ENCODE measurements at regions not wholly inside any gene's neighbourhood (a gene's known extent, or its start where the extent isn't known, plus 50 kb on each side); places are given as distances from the start of the nearest gene placed in this dataset.
"Not testable (repeated sequence)": the region's sequence is repeated elsewhere in the genome, so short reads cannot be mapped to it uniquely, and the experiment has no call there.

DNA sequence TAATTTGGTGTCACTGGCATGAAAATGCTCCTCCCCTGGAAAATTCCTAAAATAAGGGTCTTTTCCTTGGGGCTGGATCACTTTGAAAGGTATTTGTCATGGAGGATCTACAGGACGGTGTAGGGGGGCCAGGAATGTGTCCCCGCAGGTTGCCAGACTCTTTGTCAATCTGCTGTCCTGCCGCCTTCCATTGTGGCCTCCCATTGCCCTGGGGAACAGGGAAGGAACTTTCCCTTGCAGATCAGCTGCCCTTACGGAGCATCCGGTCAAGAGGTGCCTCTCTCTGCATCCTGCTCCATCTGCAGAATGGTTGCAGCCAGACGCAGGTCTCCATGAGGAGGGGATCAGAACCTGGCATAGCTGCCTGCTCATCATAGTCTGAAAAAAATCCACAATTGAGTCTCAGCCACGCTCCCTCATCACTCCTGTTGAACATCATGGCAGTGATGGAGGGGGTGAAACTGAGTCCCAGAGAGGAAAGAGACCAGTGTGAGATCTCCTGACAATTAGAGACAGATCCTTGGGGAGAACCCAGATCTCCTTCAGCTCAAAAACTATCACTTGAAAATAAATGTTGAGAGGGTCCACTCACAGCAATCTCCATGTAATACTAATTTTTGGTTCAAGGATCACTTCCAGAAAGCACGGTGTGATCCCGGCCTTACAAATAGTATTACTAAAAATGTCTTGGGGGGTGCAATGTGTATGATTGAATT lies 244.8 kb downstream of the MYCN start:
- DNase-seq (ENCODE audit: low read depth in 3 of 3, low spot score in 2 of 3), result no peak

- DNase-seq (ENCODE audit: low read depth in 3 of 3, low spot score in 2 of 3), result no peak
These were observed 244.1 kb downstream of the MYCN start for GRCh38 chr2:16184341-16184890.

GRCh38 chr2:16183345-16183744 lies 243.0 kb downstream of the MYCN start:
- DNase-seq (ENCODE audit: low read depth in 3 of 3, low spot score in 2 of 3), result no peak

DNA sequence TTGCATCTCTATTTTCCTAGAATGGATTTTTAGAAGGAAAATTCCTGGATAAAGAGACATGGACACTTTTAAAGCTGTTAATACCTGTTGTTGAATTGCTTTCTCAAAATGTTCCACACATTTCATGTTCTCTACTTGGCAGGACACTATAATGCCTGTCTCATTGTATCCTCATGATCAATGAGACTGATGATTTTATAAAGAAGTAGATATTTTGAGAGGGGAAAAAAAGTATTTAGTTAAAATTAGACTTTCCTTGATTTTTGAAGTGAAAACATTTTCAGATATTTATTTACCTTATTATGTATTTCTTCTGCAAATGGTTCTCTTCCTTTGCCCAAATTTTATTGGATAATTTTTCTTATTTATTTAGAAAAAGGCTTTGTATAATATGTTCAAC lies 242.5 kb downstream of the MYCN start:
- no peak for DNase-seq (ENCODE audit: low read depth in 3 of 3, low spot score in 2 of 3)

DNA sequence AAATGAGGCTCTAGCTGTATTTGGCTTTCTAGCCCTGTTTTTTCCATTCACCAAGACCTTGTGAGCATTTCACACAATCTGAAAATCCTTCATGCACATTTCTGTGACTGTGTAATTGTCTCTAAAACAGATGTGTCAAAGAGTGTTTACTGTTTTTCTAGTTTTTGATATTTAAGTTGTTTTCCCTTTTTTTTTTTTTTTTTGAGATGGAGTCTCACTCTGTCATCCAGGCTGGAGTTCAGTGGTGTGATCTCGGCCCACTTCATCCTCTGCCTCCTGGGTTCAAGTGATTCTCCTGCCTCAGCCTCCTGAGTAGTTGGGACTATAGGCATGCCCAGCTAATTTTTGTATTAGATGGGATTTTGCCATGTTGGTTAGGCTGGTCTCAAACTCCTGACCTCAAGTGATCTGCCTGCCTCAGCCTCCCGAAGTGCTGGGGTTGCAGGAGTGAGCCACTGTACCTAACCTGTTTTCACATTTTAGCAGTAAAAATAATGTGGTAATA lies 242.0 kb downstream of the MYCN start:
- DNase-seq (ENCODE audit: low read depth in 3 of 3, low spot score in 2 of 3), result not testable (repeated sequence)

DNA sequence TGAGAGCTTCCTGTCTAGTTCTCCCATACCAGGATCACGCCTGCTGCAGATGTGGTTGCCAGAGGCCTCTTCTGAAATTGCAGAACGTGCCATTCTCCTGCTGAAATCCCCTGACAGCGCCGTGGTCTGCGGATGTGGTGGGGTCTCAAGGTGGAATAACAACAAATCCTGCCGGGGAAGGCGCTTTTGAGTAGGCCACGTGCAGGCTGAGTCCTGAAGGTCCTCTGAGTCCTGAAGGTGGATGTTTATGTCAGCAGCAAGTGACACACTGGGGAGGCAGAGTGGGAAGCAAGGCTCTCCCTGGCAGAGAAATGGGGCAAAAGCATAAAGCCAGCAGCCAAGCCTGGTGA lies 241.4 kb downstream of the MYCN start:
- no peak for DNase-seq (ENCODE audit: low read depth in 3 of 3, low spot score in 2 of 3)

DNA sequence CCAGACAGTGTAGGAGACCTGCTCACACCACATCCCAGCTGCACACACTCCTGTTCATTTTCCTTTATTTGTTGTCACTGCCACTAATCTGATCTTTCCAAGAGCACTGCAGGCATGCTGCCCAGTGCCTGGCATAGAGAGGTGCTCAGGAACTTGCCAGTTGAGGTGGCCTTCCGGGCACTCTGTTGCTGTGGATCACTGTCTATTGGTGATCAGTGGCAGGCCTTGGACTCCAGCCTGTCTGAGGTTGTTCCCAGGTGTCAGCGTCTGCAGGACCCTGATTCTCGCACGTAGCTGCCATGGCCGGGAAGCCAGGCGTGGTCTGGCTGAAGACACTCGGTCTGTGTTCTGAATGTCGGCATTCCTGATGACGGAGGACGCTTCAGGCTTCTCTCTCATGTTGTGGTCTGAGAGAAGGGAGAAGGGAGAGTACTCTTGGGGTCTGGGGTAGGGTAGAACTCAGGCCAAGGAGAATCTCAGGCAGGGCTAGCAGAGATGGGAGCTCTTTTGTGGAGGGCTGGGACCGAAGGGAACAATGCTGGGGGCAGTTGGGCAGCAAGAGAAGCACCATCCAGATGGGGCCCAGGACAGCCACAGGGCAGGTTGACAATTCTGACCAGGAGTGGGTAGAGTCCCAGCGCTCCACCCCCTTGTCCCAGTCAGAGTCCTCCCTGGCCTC lies 240.9 kb downstream of the MYCN start:
- no peak for DNase-seq (ENCODE audit: low read depth in 3 of 3, low spot score in 2 of 3)

- DNase-seq (ENCODE audit: low read depth in 3 of 3, low spot score in 2 of 3), result no peak
These were observed 240.3 kb downstream of the MYCN start for GRCh38 chr2:16180631-16181030.

DNA sequence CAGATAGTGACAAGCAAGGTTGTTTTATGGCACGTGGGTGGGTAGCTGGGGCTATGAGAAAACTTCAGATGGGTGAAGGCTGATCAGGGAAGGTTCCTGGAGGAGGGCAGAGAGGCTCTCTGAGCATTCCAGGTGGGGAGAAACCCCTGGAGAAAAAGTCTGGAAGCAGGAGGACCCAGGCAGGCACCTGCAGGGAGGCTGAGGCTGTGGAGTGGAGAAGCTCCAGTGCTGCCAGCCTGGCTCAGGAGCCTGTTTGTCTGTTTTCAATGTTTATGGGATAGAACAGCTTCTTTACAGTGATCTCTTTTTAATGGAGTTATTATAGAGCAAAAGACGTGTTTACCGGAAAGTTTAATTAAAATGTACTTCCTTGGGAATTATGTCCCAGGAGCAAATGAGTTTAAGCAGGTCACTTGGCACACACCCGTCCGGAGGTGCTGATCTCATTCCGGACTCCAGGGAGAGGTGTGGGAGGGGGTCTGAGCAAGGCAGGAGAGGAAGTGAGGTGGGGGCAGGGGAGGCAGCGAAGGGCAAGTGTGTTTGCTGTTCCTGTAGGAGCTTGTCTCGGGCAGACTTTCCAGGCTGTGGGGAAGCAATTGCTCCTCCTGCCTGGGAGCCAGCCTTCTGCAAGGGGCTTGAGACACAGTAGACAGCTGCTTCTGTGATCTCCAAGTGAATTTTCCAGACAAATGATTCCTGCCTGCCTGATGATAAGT lies 239.5 kb downstream of the MYCN start:
- DNase-seq (ENCODE audit: low read depth in 3 of 3, low spot score in 2 of 3), result no peak

GRCh38 chr2:16178551-16179130 lies 238.3 kb downstream of the MYCN start:
- DNase-seq (ENCODE audit: low read depth in 3 of 3, low spot score in 2 of 3), result no peak

- DNase-seq (ENCODE audit: low read depth in 3 of 3, low spot score in 2 of 3), result no peak
These were observed 237.4 kb downstream of the MYCN start for GRCh38 chr2:16177671-16178180.

GRCh38 chr2:16176971-16177480 lies 236.7 kb downstream of the MYCN start:
- no peak for DNase-seq (ENCODE audit: low read depth in 3 of 3, low spot score in 2 of 3)

- DNase-seq (ENCODE audit: low read depth in 3 of 3, low spot score in 2 of 3), result no peak
These were observed 235.0 kb downstream of the MYCN start for GRCh38 chr2:16175247-16175825.

GRCh38 chr2:16174693-16175045 lies 234.3 kb downstream of the MYCN start:
- no peak for DNase-seq (ENCODE audit: low read depth in 3 of 3, low spot score in 2 of 3)

GRCh38 chr2:16173893-16174692 lies 233.7 kb downstream of the MYCN start:
- no peak for DNase-seq (ENCODE audit: low read depth in 3 of 3, low spot score in 2 of 3)

GRCh38 chr2:16172324-16173175 lies 232.2 kb downstream of the MYCN start:
- DNase-seq (ENCODE audit: low read depth in 3 of 3, low spot score in 2 of 3), result no peak

DNA sequence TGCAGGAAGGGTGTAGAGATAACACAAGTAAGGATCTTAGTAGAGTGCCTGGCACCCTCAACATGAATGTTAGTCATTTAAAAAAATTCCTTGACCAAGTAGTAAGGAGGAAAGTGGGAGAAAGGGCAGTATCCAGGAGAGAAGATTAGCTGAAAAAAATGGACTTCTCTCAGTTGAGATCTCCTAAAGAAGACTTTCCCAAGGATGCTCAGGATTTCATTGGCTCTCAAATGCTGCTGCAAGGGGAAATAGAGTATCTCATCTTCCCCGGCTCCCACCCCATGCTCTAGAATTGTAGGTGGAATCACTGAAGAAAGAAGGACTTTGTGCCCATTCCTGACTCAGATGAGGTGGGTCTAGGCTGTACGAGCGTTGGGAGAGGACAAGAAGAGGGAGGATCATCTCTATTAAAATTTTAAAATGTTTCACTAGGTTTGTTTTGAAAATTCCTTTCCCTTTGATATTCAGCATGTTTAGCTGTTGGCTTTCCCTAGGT lies 231.1 kb downstream of the MYCN start:
- DNase-seq (ENCODE audit: low read depth in 3 of 3, low spot score in 2 of 3), result no peak

DNA sequence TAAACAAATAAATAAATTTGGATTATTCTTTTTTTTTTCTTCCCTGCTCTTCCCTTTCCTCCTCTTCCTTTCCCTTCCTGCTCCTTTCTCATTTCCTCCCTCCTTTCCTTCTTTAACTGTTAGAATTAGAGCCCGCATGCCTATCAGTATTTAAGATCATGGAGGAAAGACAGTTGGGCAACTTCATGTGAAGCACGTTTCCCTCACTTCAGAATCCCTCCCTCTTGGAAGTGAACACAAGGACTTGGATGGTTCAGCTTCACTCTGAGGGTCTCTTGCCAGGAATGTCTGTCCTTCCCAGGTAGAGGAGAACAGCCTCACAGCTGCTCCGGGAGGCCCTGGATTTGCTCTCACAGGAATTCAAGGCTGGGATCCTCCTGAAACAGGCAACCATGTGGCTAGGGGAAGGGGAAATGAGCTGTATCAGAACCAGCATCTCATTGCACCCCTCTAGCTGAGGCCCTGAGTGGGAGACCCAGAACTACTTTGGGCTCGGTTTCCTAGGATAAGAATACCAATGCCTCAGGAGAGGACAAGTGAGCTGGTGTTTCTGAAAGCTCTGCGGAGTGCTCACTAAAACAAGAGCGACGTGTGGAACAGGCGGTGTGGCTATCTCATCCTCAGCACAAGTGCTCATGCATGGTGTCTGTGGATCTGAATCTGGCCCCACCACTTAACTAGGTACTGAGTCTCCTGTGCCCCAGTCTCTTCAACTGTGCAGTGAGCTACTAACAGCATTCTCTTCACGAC lies 230.5 kb downstream of the MYCN start:
- DNase-seq (ENCODE audit: low read depth in 3 of 3, low spot score in 2 of 3), result no peak
